Chondrocyte (in vitro differentiated cells): ENCODE measurements at regions not wholly inside any gene's neighbourhood (a gene's known extent, or its start where the extent isn't known, plus 50 kb on each side); places are given as distances from the start of the nearest gene placed in this dataset.

Source experiments
- DNase-seq: peaks from one replicate; pipeline ENCODE4 v3.0.0; 2021; ENCODE audit warnings: mixed read lengths, low spot score
- H3K27ac Mint-ChIP-seq: one replicate; pipeline ENCODE4 v1.8.0; 2021; ENCODE audit warnings: mild to moderate bottlenecking, moderate library complexity, mixed read lengths; ENCODE audit not compliant: unreplicated experiment
- H3K27me3 Mint-ChIP-seq: 2 replicates; pipeline ENCODE4 v1.8.0; 2021; ENCODE audit warnings: low read depth, mixed read lengths
- H3K36me3 Mint-ChIP-seq: 2 replicates; pipeline ENCODE4 v1.8.0; 2021; ENCODE audit warnings: low read depth, mixed read lengths
- H3K4me1 Mint-ChIP-seq: 2 replicates; pipeline ENCODE4 v1.8.0; 2021; ENCODE audit warnings: low read depth, mild to moderate bottlenecking, mixed read lengths
- H3K4me3 Mint-ChIP-seq: one replicate; pipeline ENCODE4 v1.8.0; 2021; ENCODE audit warnings: mild to moderate bottlenecking, moderate library complexity, mixed read lengths; ENCODE audit not compliant: unreplicated experiment
- H3K9me3 Mint-ChIP-seq: 2 replicates; pipeline ENCODE4 v1.8.0; 2021; ENCODE audit warnings: low read depth, mixed read lengths
- CTCF ChIP-seq: fragments of 200-600 bp; sonication (generic); IDR thresholded peaks from 2 replicates; pipeline ENCODE4 v1.5.0; 2021; ENCODE audit warnings: antibody characterized with exemption, mild to moderate bottlenecking, moderate library complexity

GRCh38 chr15:47870956-47871625, 153.8 kb downstream of the SEMA6D start:
- H3K4me1 Mint-ChIP-seq = peaks cover 48% of the 10 kb centered on the region
- peaks cover 9% of the 10 kb centered on the region for H3K9me3 Mint-ChIP-seq
- no peak for TF ChIP-seq CTCF
- H3K27ac Mint-ChIP-seq = peak overlapping the region; percentile 93
- DNase-seq = no peak
- H3K27me3 Mint-ChIP-seq = no peaks in the 10 kb centered on the region
- H3K36me3 Mint-ChIP-seq = peaks cover 1% of the 10 kb centered on the region
- peak overlapping the region; percentile 17 for H3K4me3 Mint-ChIP-seq

GRCh38 chr15:47872208-47872607, 154.9 kb downstream of the SEMA6D start:
- Mint-ChIP-seq H3K36me3 (peaks cover 1% of the 10 kb centered on the region), H3K27me3 (no peaks in the 10 kb centered on the region), H3K9me3 (peaks cover 9% of the 10 kb centered on the region), H3K4me3 (no peak overlapping the region), H3K27ac (peak overlapping the region; percentile 93), H3K4me1 (peaks cover 46% of the 10 kb centered on the region)
- no peak for TF ChIP-seq CTCF
- no peak for DNase-seq

GRCh38 chr15:47872869-47873432, 155.6 kb downstream of the SEMA6D start:
- Mint-ChIP-seq H3K4me1 (peaks cover 46% of the 10 kb centered on the region), H3K27me3 (no peaks in the 10 kb centered on the region), H3K36me3 (no peaks in the 10 kb centered on the region), H3K9me3 (peaks cover 9% of the 10 kb centered on the region), H3K4me3 (no peak overlapping the region), H3K27ac (peak overlapping the region; percentile 93)
- no peak for DNase-seq
- TF ChIP-seq CTCF = no peak

- H3K9me3 Mint-ChIP-seq = no peaks in the 10 kb centered on the region
- no peaks in the 10 kb centered on the region for H3K27me3 Mint-ChIP-seq
- H3K27ac Mint-ChIP-seq = no peak overlapping the region
- peaks cover 24% of the 10 kb centered on the region for H3K4me1 Mint-ChIP-seq
- no peak for DNase-seq
- H3K4me3 Mint-ChIP-seq = no peak overlapping the region
- H3K36me3 Mint-ChIP-seq = no peaks in the 10 kb centered on the region
- TF ChIP-seq CTCF = no peak
Observed at GRCh38 chr15:47876986-47877385, 159.7 kb downstream of the SEMA6D start.

- no peaks in the 10 kb centered on the region for H3K36me3 Mint-ChIP-seq
- no peak for TF ChIP-seq CTCF
- DNase-seq = no peak
- no peak overlapping the region for H3K27ac Mint-ChIP-seq
- peaks cover 15% of the 10 kb centered on the region for H3K4me1 Mint-ChIP-seq
- no peaks in the 10 kb centered on the region for H3K9me3 Mint-ChIP-seq
- no peaks in the 10 kb centered on the region for H3K27me3 Mint-ChIP-seq
- no peak overlapping the region for H3K4me3 Mint-ChIP-seq
Observed at GRCh38 chr15:47877836-47878235, 160.5 kb downstream of the SEMA6D start.
